ENCODE measurements at regions not wholly inside any gene's neighbourhood (a gene's known extent, or its start where the extent isn't known, plus 50 kb on each side); places are given as distances from the start of the nearest gene placed in this dataset.

GRCh38 chrX:85504381-85504780, 124.9 kb upstream of the POF1B start:
- no peak overlapping the region for H3K4me3 ChIP-seq (ENCODE audit: low read depth, low read length)
- no peak for DNase-seq (ENCODE audit: low read depth)
- no peak for TF ChIP-seq CTCF (IDR thresholded peaks at IDR 0.05; ENCODE audit: control insufficient read depth, extremely low read depth, insufficient read depth)

DNA sequence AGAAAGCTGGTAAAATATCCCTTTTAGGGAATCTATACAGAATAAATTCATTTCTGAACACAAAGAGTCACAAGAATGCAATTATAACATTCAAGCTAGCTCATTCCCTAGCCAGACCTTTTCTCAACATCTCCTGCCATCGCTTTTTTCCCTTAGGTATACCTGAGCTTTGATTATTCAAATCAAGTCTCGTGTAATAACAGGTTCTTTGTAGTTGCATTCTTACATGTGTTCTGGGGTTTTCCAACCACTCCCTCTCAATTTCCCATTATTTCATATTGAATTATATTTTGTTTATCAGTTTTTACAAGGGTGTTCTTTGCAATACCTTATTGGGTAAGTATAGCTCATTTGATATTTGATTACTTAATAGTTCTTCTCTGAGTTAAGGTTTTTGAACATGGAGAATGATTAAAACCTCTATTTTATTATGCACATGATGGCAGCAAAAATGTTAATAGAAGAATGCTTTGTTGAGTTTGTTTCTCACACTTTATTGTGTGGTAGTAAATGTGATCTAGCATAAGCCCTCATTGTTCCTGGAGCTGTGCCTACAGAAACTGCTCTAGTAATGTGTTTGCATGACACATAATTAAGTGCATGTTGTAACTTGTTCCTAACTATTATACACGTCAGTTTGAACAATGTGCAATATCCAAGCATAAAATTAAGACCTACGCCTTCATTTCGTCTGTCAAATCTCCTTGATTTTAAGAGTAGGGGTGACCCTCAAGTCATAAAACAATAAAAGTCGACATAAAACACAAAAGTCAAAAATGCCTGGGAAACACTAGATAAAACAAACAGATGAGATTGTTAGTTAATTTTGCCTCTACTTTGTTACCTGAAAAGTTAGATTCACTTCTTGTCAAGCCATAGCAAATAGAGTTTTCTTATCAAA, 124.0 kb upstream of the POF1B start:
- H3K4me3 ChIP-seq (ENCODE audit: low read depth, low read length) = no peak overlapping the region
- no peak for DNase-seq (ENCODE audit: low read depth)

GRCh38 chrX:85501349-85501748, 121.9 kb upstream of the POF1B start:
- no peak for TF ChIP-seq CTCF (IDR thresholded peaks at IDR 0.05; ENCODE audit: control insufficient read depth, extremely low read depth, insufficient read depth)
- DNase-seq (ENCODE audit: low read depth) = no peak
- no peak overlapping the region for H3K4me3 ChIP-seq (ENCODE audit: low read depth, low read length)

More for the DNA sequence above, 124.0 kb upstream of the POF1B start:
- no peak for TF ChIP-seq CTCF (IDR thresholded peaks at IDR 0.05; ENCODE audit: control insufficient read depth, extremely low read depth, insufficient read depth)

GRCh38 chrX:85499400-85499799, 119.9 kb upstream of the POF1B start:
- no peak for DNase-seq (ENCODE audit: low read depth)
- no peak for TF ChIP-seq CTCF (IDR thresholded peaks at IDR 0.05; ENCODE audit: control insufficient read depth, extremely low read depth, insufficient read depth)
- no peak overlapping the region for H3K4me3 ChIP-seq (ENCODE audit: low read depth, low read length)

- no peak for TF ChIP-seq CTCF (IDR thresholded peaks at IDR 0.05; ENCODE audit: control insufficient read depth, extremely low read depth, insufficient read depth)
- no peak for DNase-seq (ENCODE audit: low read depth)
These were observed 114.4 kb upstream of the POF1B start for GRCh38 chrX:85493821-85494220.

DNA sequence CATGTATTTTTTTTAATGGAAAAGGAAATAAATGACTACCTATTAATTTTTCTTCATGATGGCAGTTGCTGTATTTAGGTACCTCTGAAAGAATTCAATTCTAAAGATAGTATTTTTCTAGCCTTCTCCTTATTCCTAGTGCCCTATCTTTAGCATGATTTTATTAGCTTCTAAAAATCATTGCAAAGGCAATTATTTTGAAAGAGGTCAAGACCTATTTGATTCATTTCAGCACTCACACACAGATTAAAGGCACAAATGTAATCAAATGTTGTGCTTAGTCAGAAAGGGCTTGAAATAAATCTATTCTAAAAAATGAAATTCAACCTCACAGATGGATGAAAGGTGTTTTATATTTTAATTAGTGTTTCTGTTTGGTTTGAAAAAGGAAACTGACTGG, 74.8 kb upstream of the POF1B start:
- no peak for DNase-seq (ENCODE audit: low read depth)
- TF ChIP-seq CTCF (IDR thresholded peaks at IDR 0.05; ENCODE audit: control insufficient read depth, extremely low read depth, insufficient read depth) = no peak
- H3K4me3 ChIP-seq (ENCODE audit: low read depth, low read length) = no peak overlapping the region

More at GRCh38 chrX:85493821-85494220, 114.4 kb upstream of the POF1B start:
- no peak overlapping the region for H3K4me3 ChIP-seq (ENCODE audit: low read depth, low read length)

DNA sequence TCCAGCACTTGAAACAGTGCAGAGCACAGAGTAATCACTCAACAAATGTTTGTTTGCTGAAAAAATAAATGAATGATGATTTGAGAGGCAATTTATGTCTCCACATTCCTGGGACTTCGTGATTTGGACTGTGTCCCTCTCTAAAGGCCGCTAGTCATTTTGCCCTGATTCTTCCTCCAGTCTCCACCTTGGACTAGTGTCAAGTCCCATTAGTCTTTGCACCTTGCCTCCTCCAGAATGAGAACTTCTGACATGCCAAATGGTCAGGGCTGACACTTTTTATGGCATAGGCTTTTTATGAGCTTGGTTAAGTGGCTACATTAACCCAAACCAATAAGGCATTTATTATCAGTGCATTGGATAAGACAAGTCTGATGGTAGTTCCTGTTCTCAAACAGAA, 65.1 kb upstream of the POF1B start:
- DNase-seq (ENCODE audit: low read depth) = no peak
- H3K4me3 ChIP-seq (ENCODE audit: low read depth, low read length) = no peak overlapping the region
- TF ChIP-seq CTCF (IDR thresholded peaks at IDR 0.05; ENCODE audit: control insufficient read depth, extremely low read depth, insufficient read depth) = no peak

Data from LNCaP clone FGC (cell line).